GM19463 (cell line): ENCODE measurements at regions not wholly inside any gene's neighbourhood (a gene's known extent, or its start where the extent isn't known, plus 50 kb on each side); places are given as distances from the start of the nearest gene placed in this dataset.
A peak's percentile ranks its signal among the peaks of the same experiment; 100 is the strongest.

ENCODE experiments used
- ATAC-seq: cut with Tn5 transposase; IDR thresholded peaks from one replicate; pipeline ENCODE4 v1.9.1; 2021; ENCODE audit warnings: mild to moderate bottlenecking, moderate library complexity; ENCODE audit not compliant: unreplicated experiment

GRCh38 chrX:124820738-124821137, 474.4 kb downstream of the SH2D1A start:
- ATAC-seq, result no peak

- ATAC-seq, result no peak
Observed at GRCh38 chrX:124827258-124827845, 481.0 kb downstream of the SH2D1A start.

- ATAC-seq, result peak; percentile 69
Observed at GRCh38 chrX:124829930-124830329, 483.6 kb downstream of the SH2D1A start.

- ATAC-seq, result no peak
Observed at GRCh38 chrX:124836786-124837185, 482.9 kb upstream of the TEX13C start.

GRCh38 chrX:124842205-124842604, 477.5 kb upstream of the TEX13C start:
- ATAC-seq, result no peak

- ATAC-seq, result no peak
Observed at GRCh38 chrX:124860736-124861135, 458.9 kb upstream of the TEX13C start.

GRCh38 chrX:124862301-124862700, 457.4 kb upstream of the TEX13C start:
- no peak for ATAC-seq

- ATAC-seq, result no peak
Observed at GRCh38 chrX:124863303-124863702, 456.4 kb upstream of the TEX13C start.

GRCh38 chrX:124887572-124887971, 432.1 kb upstream of the TEX13C start:
- no peak for ATAC-seq

GRCh38 chrX:124895947-124896346, 423.7 kb upstream of the TEX13C start:
- no peak for ATAC-seq

- ATAC-seq, result no peak
Observed at GRCh38 chrX:124902953-124903352, 416.7 kb upstream of the TEX13C start.

GRCh38 chrX:124910611-124911010, 409.1 kb upstream of the TEX13C start:
- no peak for ATAC-seq

- ATAC-seq, result no peak
Observed at GRCh38 chrX:124917011-124917410, 402.7 kb upstream of the TEX13C start.

GRCh38 chrX:124925681-124926080, 394.0 kb upstream of the TEX13C start:
- ATAC-seq, result no peak

- no peak for ATAC-seq
Observed at GRCh38 chrX:124931241-124931640, 388.4 kb upstream of the TEX13C start.

GRCh38 chrX:124931958-124932357, 387.7 kb upstream of the TEX13C start:
- ATAC-seq, result no peak

GRCh38 chrX:124938715-124939114, 381.0 kb upstream of the TEX13C start:
- ATAC-seq, result no peak

- ATAC-seq, result no peak
Observed at GRCh38 chrX:124940531-124940930, 379.1 kb upstream of the TEX13C start.

- no peak for ATAC-seq
Observed at GRCh38 chrX:124954402-124954801, 365.3 kb upstream of the TEX13C start.

- no peak for ATAC-seq
Observed at GRCh38 chrX:124960454-124960853, 359.2 kb upstream of the TEX13C start.

GRCh38 chrX:124963717-124964116, 356.0 kb upstream of the TEX13C start, which contains the start of gene TENM1:
TENM1 (minus strand) TSS chrX:124963817.
- no peak for ATAC-seq

GRCh38 chrX:124975456-124975855, 344.2 kb upstream of the TEX13C start:
- no peak for ATAC-seq

GRCh38 chrX:124981420-124981819, 338.3 kb upstream of the TEX13C start:
- no peak for ATAC-seq
